ENCODE measurements at regions not wholly inside any gene's neighbourhood (a gene's known extent, or its start where the extent isn't known, plus 50 kb on each side); places are given as distances from the start of the nearest gene placed in this dataset.

GRCh38 chr10:20624642-20625041, 272.5 kb downstream of the NEBL start:
- Histone ChIP-seq H3K27me3 (ENCODE audit: control insufficient read depth, insufficient read depth, low read length) (no peaks in the 10 kb centered on the region), H3K27ac (ENCODE audit: low read depth in 2 of 2, low read length in 2 of 2) (no peak overlapping the region), H3K9ac (ENCODE audit: low read length in 3 of 3) (no peak overlapping the region), H3K9me3 (ENCODE audit: control insufficient read depth in 2 of 3, insufficient read depth in 1 of 3, low read length in 3 of 3) (no peaks in the 10 kb centered on the region), H3K4me3 (ENCODE audit: low read length in 3 of 3) (no peak overlapping the region), H3K36me3 (ENCODE audit: control insufficient read depth in 2 of 3, insufficient read depth in 3 of 3, low read length in 3 of 3) (no peaks in the 10 kb centered on the region), H3K4me1 (ENCODE audit: control insufficient read depth in 2 of 3, insufficient read depth in 2 of 3, low read depth in 1 of 3, low read length in 3 of 3) (no peaks in the 10 kb centered on the region)
- FAIRE-seq: no peak
- intact Hi-C loops (cut with DNase I): no loop called here
- no peak for TF ChIP-seq CTCF (IDR thresholded peaks at IDR 0.05; ENCODE audit: borderline replicate concordance, extremely low read depth, insufficient read depth)
- DNase-seq: no peak

GRCh38 chr10:20623546-20623945, 273.6 kb downstream of the NEBL start:
- DNase-seq: no peak
- no peak overlapping the region for H3K9ac ChIP-seq (ENCODE audit: low read length in 3 of 3)
- TF ChIP-seq CTCF (IDR thresholded peaks at IDR 0.05; ENCODE audit: borderline replicate concordance, extremely low read depth, insufficient read depth): no peak
- no peaks in the 10 kb centered on the region for H3K27me3 ChIP-seq (ENCODE audit: control insufficient read depth, insufficient read depth, low read length)
- H3K4me3 ChIP-seq (ENCODE audit: low read length in 3 of 3): no peak overlapping the region
- no peaks in the 10 kb centered on the region for H3K4me1 ChIP-seq (ENCODE audit: control insufficient read depth in 2 of 3, insufficient read depth in 2 of 3, low read depth in 1 of 3, low read length in 3 of 3)
- no peak for FAIRE-seq
- intact Hi-C loops (cut with DNase I): no loop called here
- H3K36me3 ChIP-seq (ENCODE audit: control insufficient read depth in 2 of 3, insufficient read depth in 3 of 3, low read length in 3 of 3): no peaks in the 10 kb centered on the region
- H3K27ac ChIP-seq (ENCODE audit: low read depth in 2 of 2, low read length in 2 of 2): no peak overlapping the region
- H3K9me3 ChIP-seq (ENCODE audit: control insufficient read depth in 2 of 3, insufficient read depth in 1 of 3, low read length in 3 of 3): no peaks in the 10 kb centered on the region

DNA sequence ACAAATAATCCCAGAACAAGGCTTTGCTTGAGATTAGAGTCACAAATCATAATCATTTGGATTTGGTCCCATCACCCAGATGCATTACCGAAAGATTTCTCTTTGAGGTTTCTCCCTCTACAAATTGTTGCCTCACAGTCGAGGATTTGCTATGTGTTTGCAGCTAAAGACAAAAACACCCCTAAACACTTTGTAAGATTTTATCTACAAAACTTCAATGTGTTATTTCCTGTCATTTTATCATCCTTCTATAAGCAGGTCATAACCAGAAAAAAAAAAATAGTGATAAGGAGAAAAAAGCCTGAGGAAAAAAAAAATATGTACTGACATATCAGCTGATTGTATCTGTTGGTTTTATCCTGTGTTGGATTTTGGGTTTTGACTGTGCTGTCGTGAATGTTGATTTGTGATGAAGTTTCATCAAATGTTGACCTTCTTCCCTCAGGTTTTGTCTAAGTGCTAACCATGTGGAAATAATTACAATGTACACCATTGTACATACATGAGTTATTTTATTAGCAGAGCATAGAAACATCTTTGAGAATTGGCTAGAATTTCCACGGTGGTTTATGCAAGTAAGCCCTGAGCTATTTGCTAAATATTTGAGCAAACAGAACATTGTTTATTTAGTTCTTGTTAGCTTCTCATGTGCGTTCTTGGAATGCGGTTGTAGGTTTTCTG, 274.4 kb downstream of the NEBL start:
- Histone ChIP-seq H3K4me1 (ENCODE audit: control insufficient read depth in 2 of 3, insufficient read depth in 2 of 3, low read depth in 1 of 3, low read length in 3 of 3) (no peaks in the 10 kb centered on the region), H3K9me3 (ENCODE audit: control insufficient read depth in 2 of 3, insufficient read depth in 1 of 3, low read length in 3 of 3) (no peaks in the 10 kb centered on the region), H3K27me3 (ENCODE audit: control insufficient read depth, insufficient read depth, low read length) (no peaks in the 10 kb centered on the region), H3K36me3 (ENCODE audit: control insufficient read depth in 2 of 3, insufficient read depth in 3 of 3, low read length in 3 of 3) (no peaks in the 10 kb centered on the region), H3K9ac (ENCODE audit: low read length in 3 of 3) (no peak overlapping the region), H3K27ac (ENCODE audit: low read depth in 2 of 2, low read length in 2 of 2) (no peak overlapping the region), H3K4me3 (ENCODE audit: low read length in 3 of 3) (no peak overlapping the region)
- DNase-seq (peak in 1 of 5 donors; percentile 23), FAIRE-seq (no peak)
- TF ChIP-seq CTCF (IDR thresholded peaks at IDR 0.05; ENCODE audit: borderline replicate concordance, extremely low read depth, insufficient read depth): no peak
- intact Hi-C loops (cut with DNase I): no loop called here

- DNase-seq (no peak), FAIRE-seq (no peak)
- intact Hi-C loops (cut with DNase I): no loop called here
- Histone ChIP-seq H3K9me3 (ENCODE audit: control insufficient read depth in 2 of 3, insufficient read depth in 1 of 3, low read length in 3 of 3) (no peaks in the 10 kb centered on the region), H3K4me1 (ENCODE audit: control insufficient read depth in 2 of 3, insufficient read depth in 2 of 3, low read depth in 1 of 3, low read length in 3 of 3) (no peaks in the 10 kb centered on the region), H3K9ac (ENCODE audit: low read length in 3 of 3) (no peak overlapping the region), H3K4me3 (ENCODE audit: low read length in 3 of 3) (no peak overlapping the region), H3K36me3 (ENCODE audit: control insufficient read depth in 2 of 3, insufficient read depth in 3 of 3, low read length in 3 of 3) (no peaks in the 10 kb centered on the region), H3K27me3 (ENCODE audit: control insufficient read depth, insufficient read depth, low read length) (no peaks in the 10 kb centered on the region), H3K27ac (ENCODE audit: low read depth in 2 of 2, low read length in 2 of 2) (no peak overlapping the region)
- TF ChIP-seq CTCF (IDR thresholded peaks at IDR 0.05; ENCODE audit: borderline replicate concordance, extremely low read depth, insufficient read depth): no peak
These were observed 276.1 kb downstream of the NEBL start for GRCh38 chr10:20620981-20621380.
